ENCODE measurements at regions not wholly inside any gene's neighbourhood (a gene's known extent, or its start where the extent isn't known, plus 50 kb on each side); places are given as distances from the start of the nearest gene placed in this dataset.

DNA sequence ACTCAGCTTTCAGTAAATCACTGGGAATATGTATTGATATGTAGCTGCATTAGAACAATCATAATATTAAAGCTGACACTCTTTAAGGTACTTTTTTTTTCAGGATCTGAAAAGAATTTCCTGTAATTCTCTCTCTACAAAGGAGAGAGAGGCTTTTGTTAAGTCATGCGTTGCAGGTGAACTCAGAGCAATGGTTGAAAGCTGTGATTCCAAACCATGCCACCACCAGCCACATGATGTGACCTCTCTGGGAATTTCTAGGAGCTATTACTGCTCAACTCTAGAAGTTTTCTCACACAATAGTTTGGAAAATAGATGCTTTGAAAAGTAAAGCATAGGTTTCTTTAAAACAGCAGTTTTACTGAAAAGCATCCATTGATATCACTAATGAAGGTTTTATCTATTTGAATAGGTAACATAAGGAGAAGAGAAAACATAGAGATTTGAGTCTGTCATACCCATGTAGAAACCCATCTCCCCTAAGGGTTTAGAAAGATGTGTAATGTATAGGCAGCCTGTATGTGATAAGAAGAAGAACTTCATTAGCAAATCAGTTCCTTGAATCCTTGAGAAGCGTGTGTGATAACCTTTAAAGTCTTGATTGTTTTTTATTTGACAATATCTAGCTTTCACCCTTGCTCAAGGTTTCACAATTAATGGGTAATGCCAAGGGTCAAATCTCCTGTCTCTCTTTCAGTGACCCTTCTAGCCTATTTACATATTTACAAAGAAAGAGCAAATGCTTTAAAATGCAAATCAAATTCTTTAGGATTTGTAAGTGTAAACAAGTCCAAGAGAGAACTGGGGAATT lies 161.0 kb upstream of the ANKRD50 start:
- Histone ChIP-seq H4K20me1 (replicated peaks; ENCODE audit: control insufficient read depth, insufficient read depth, low read length) (no peaks in the 10 kb centered on the region), H3K4me2 (ENCODE audit: insufficient read depth, low read length) (no peak overlapping the region), H3K9me1 (ENCODE audit: control insufficient read depth, insufficient read depth, low read length) (no peaks in the 10 kb centered on the region), H3K9me3 (replicated peaks; ENCODE audit: control insufficient read depth, insufficient read depth, low read depth, low read length) (no peaks in the 10 kb centered on the region), H3K79me2 (ENCODE audit: control insufficient read depth, insufficient read depth, low read length) (no peaks in the 10 kb centered on the region), H3K4me3 (no peak overlapping the region), H2AFZ (ENCODE audit: low read depth, low read length) (no peak overlapping the region), H3K4me1 (replicated peaks in 1 of 2; ENCODE audit: control insufficient read depth in 2 of 2, insufficient read depth in 2 of 2, low read length in 2 of 2) (no peaks in the 10 kb centered on the region), H3K27me3 (ENCODE audit: control insufficient read depth in 2 of 2, insufficient read depth in 2 of 2, low read length in 2 of 2) (no peaks in the 10 kb centered on the region), H3K36me3 (ENCODE audit: control insufficient read depth, insufficient read depth, low read length) (no peaks in the 10 kb centered on the region), H3K27ac (ENCODE audit: extremely low read depth, low read depth, low read length) (no peak overlapping the region), H3K9ac (ENCODE audit: insufficient read depth in 1 of 2, low read depth in 2 of 2, low read length in 2 of 2) (no peak overlapping the region)
- no peak for DNase-seq (ENCODE audit: extremely low read depth in 1 of 4, low spot score in 3 of 4)
- in situ Hi-C loops (cut with MboI) (no loop called here), intact Hi-C loops (cut with micrococcal nuclease) (no loop called here)
- FAIRE-seq = no peak
- no peak for ATAC-seq
- ChIA-PET CTCF (ENCODE audit: low intra/inter-chr PET ratio) (no interaction called here), POLR2A (no interaction called here)
- 0% methylated on average over 2 of the region's 2 CpGs for WGBS (ENCODE audit: insufficient coverage, low coverage, missing lambda C conversion rate)
- TF ChIP-seq NCOA4 (IDR thresholded peaks at IDR 0.05; ENCODE audit: partially characterized antibody) (no peak), ZNF253 (CRISPR knock-in tag; conservative IDR thresholded peaks at IDR 0.05) (no peak), ZNF212 (CRISPR knock-in tag; IDR thresholded peaks at IDR 0.05) (no peak), PREB (CRISPR knock-in tag; IDR thresholded peaks at IDR 0.05) (no peak), MTF1 (CRISPR knock-in tag; IDR thresholded peaks at IDR 0.05; ENCODE audit: borderline replicate concordance) (no peak), ZNF717 (CRISPR knock-in tag; IDR thresholded peaks at IDR 0.05) (no peak), HDAC8 (tag; IDR thresholded peaks at IDR 0.05) (no peak), NFATC3 (IDR thresholded peaks at IDR 0.05) (no peak), MAFF (IDR thresholded peaks at IDR 0.05; ENCODE audit: low read length) (no peak), MYBL2 (IDR thresholded peaks at IDR 0.05; ENCODE audit: low read depth) (no peak), MYBL2 (CRISPR knock-in tag; IDR thresholded peaks at IDR 0.05; ENCODE audit: borderline replicate concordance) (no peak), ZNF274 (IDR thresholded peaks at IDR 0.05; ENCODE audit: borderline replicate concordance, low read depth, low read length) (no peak), PKNOX1 (IDR thresholded peaks at IDR 0.05) (no peak)
- TF ChIP-seq, protein P1, sequence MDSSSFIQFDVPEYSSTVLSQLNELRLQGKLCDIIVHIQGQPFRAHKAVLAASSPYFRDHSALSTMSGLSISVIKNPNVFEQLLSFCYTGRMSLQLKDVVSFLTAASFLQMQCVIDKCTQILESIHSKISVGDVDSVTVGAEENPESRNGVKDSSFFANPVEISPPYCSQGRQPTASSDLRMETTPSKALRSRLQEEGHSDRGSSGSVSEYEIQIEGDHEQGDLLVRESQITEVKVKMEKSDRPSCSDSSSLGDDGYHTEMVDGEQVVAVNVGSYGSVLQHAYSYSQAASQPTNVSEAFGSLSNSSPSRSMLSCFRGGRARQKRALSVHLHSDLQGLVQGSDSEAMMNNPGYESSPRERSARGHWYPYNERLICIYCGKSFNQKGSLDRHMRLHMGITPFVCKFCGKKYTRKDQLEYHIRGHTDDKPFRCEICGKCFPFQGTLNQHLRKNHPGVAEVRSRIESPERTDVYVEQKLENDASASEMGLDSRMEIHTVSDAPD (CRISPR knock-in tag; IDR thresholded peaks at IDR 0.05) = no peak
- TF ChIP-seq, protein P2, sequence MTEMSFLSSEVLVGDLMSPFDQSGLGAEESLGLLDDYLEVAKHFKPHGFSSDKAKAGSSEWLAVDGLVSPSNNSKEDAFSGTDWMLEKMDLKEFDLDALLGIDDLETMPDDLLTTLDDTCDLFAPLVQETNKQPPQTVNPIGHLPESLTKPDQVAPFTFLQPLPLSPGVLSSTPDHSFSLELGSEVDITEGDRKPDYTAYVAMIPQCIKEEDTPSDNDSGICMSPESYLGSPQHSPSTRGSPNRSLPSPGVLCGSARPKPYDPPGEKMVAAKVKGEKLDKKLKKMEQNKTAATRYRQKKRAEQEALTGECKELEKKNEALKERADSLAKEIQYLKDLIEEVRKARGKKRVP (CRISPR knock-in tag; IDR thresholded peaks at IDR 0.05) = no peak
- no TSS peak for BruUV-seq (replicated peaks)
